Keratinocyte (primary cell): ENCODE measurements at regions not wholly inside any gene's neighbourhood (a gene's known extent, or its start where the extent isn't known, plus 50 kb on each side); places are given as distances from the start of the nearest gene placed in this dataset.

Source experiments
- EZH2 ChIP-seq: IDR thresholded peaks from one replicate; pipeline ENCODE4 v1.6.1; 2012; ENCODE audit warnings: inconsistent platforms, mild to moderate bottlenecking, low read length, moderate library complexity
- TF ChIP-seq, protein P1 (sequence below), 3 experiments: IDR thresholded peaks in 1 of 3; conservative IDR thresholded peaks in 1 of 3; optimal IDR thresholded peaks in 1 of 3; 2 replicates in 2 of 3; 3 replicates in 1 of 3; pipeline versions ENCODE3 to v1.5.1; 2011; ENCODE audit warnings: low read length in 3 of 3, mild to moderate bottlenecking in 3 of 3, moderate library complexity in 2 of 3, control low read depth in 1 of 3, inconsistent platforms in 1 of 3; ENCODE audit not compliant: insufficient read depth in 2 of 3; ENCODE audit errors: extremely low read depth in 1 of 3

DNA sequence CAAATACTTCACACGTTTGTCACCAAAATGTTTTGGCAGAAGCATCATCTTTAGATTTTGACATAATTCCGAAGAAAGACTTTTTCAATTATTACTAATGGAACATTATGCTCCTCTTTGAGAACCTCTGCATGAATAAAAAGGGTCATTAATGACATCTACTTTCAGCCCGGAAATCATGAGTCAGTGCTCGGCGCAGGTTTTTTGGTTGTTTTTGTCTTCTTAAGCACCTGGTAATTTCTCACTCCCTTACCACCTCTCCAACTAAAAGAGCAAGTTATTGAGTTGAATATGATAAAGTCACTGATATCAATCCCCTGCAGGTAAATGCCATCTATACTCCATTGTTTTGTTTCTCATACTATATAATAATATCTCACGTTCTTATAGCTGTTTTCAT is 113.0 kb upstream of the PBX1 start:
- TF ChIP-seq, protein P1, sequence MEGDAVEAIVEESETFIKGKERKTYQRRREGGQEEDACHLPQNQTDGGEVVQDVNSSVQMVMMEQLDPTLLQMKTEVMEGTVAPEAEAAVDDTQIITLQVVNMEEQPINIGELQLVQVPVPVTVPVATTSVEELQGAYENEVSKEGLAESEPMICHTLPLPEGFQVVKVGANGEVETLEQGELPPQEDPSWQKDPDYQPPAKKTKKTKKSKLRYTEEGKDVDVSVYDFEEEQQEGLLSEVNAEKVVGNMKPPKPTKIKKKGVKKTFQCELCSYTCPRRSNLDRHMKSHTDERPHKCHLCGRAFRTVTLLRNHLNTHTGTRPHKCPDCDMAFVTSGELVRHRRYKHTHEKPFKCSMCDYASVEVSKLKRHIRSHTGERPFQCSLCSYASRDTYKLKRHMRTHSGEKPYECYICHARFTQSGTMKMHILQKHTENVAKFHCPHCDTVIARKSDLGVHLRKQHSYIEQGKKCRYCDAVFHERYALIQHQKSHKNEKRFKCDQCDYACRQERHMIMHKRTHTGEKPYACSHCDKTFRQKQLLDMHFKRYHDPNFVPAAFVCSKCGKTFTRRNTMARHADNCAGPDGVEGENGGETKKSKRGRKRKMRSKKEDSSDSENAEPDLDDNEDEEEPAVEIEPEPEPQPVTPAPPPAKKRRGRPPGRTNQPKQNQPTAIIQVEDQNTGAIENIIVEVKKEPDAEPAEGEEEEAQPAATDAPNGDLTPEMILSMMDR (optimal IDR thresholded peaks at IDR 0.05 in 1 of 3, IDR thresholded peaks at IDR 0.05 in 1 of 3, conservative IDR thresholded peaks at IDR 0.05 in 1 of 3; ENCODE audit: extremely low read depth in 1 of 3, insufficient read depth in 2 of 3, low read length in 3 of 3), result no peak
- no peak for TF ChIP-seq EZH2
